Mesothelial cell of epicardium (in vitro differentiated cells): ENCODE measurements at regions not wholly inside any gene's neighbourhood (a gene's known extent, or its start where the extent isn't known, plus 50 kb on each side); places are given as distances from the start of the nearest gene placed in this dataset.
"Not testable (repeated sequence)": the region's sequence is repeated elsewhere in the genome, so short reads cannot be mapped to it uniquely, and the experiment has no call there.

ENCODE experiments used
- DNase-seq, 2 experiments: peaks; one replicate each; pipeline ENCODE4 v3.0.0; 2021; ENCODE audit warnings: low spot score in 2 of 2; ENCODE audit not compliant: unreplicated experiment in 2 of 2
- H3K27ac Mint-ChIP-seq: 2 replicates; pipeline ENCODE4 v1.8.0; 2021; ENCODE audit warnings: mixed read lengths
- H3K27me3 Mint-ChIP-seq: 2 replicates; pipeline ENCODE4 v1.8.0; 2021; ENCODE audit warnings: low read depth, mixed read lengths
- H3K36me3 Mint-ChIP-seq: 2 replicates; pipeline ENCODE4 v1.8.0; 2021; ENCODE audit warnings: mixed read lengths
- H3K4me1 Mint-ChIP-seq: 2 replicates; pipeline ENCODE4 v1.8.0; 2021; ENCODE audit warnings: mixed read lengths
- H3K4me3 Mint-ChIP-seq: 2 replicates; pipeline ENCODE4 v1.8.0; 2021; ENCODE audit warnings: mild to moderate bottlenecking, moderate library complexity, mixed read lengths
- H3K9me3 Mint-ChIP-seq: 2 replicates; pipeline ENCODE4 v1.8.0; 2021; ENCODE audit warnings: mixed read lengths
- CTCF ChIP-seq: fragments of 200-600 bp; sonication (generic); IDR thresholded peaks from one replicate; pipeline ENCODE4 v1.5.0; 2021; ENCODE audit warnings: antibody characterized with exemption; ENCODE audit not compliant: unreplicated experiment

DNA sequence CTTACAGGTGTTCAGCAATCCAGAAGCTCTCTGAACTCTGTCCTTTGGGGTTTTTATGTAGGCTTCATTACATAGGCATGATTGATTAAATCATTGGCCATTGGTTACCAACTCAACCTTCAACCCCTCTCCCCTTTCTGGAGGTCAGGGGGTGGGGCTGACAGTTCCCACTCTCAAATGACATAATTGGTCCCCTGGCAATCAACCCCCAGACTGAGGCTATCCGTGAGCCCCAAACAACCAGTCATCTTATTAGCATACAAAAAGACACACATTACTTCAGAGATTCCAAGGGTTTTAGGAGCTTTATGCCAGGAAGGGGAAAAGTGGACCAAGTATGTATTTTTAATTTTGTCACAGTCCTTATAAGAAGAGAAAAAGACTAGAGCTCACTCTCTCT is 92.1 kb downstream of the ZNF467 start:
- Mint-ChIP-seq H3K27me3 (peaks cover 48% of the 10 kb centered on the region), H3K4me3 (no peak overlapping the region), H3K27ac (no peak overlapping the region), H3K36me3 (no peaks in the 10 kb centered on the region), H3K4me1 (no peaks in the 10 kb centered on the region), H3K9me3 (peaks cover 10% of the 10 kb centered on the region)
- no peak for DNase-seq
- no peak for TF ChIP-seq CTCF

GRCh38 chr7:149680331-149681025 is 92.9 kb downstream of the ZNF467 start:
- Mint-ChIP-seq H3K36me3 (no peaks in the 10 kb centered on the region), H3K27ac (no peak overlapping the region)
- DNase-seq = no peak

GRCh38 chr7:149674728-149675385 is 98.5 kb downstream of the ZNF467 start:
- H3K27ac Mint-ChIP-seq, H3K4me3 Mint-ChIP-seq, DNase-seq, H3K4me1 Mint-ChIP-seq, H3K9me3 Mint-ChIP-seq, H3K36me3 Mint-ChIP-seq: not testable (repeated sequence)
- H3K27me3 Mint-ChIP-seq = peaks cover 58% of the 10 kb centered on the region

More at GRCh38 chr7:149680331-149681025, 92.9 kb downstream of the ZNF467 start:
- Mint-ChIP-seq H3K4me3 (no peak overlapping the region), H3K9me3 (peaks cover 10% of the 10 kb centered on the region), H3K4me1 (no peaks in the 10 kb centered on the region), H3K27me3 (peaks cover 46% of the 10 kb centered on the region)
- TF ChIP-seq CTCF = no peak

DNA sequence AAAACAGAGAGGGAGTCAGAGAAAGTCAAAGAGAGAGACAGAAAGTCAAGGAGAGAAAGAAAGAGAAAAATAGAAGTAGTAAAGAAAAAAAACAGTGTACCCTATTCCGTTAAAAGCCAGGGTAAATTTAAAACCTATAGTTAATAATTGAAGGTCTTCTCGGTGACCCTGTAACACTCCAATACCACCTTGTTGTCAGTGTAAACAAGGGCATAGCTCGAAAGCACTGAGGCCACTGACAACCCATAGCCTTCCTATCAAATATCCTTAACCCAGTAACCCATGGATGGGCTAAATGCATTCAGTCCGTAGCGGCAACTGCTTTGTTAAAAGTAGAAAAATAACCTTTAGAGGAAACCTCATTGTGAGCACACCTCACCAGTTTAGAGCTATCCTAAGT is 100.4 kb downstream of the ZNF467 start:
- peaks cover 58% of the 10 kb centered on the region for H3K27me3 Mint-ChIP-seq

DNA sequence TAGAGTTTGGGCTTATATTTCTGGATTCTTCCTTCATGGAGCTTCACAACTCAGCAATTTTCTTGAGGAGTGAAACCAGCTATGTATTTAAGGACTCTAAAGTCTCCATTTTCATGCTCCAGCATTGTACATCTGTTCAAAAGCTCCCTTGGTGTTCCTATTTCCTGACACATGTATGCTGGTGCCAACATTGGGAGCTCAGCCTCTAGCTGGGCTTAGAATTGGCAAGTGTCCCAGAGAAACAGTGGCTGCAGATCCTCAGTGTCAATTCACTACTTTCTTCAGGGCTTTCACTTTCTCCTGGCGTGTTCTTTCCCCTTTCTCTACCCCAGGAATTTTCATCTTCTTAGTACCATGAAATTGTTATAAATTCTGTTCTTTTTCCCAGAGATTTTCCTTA is 103.1 kb downstream of the ZNF467 start:
- TF ChIP-seq CTCF = no peak
- Mint-ChIP-seq H3K4me1 (peaks cover 10% of the 10 kb centered on the region), H3K27me3 (peaks cover 65% of the 10 kb centered on the region), H3K36me3 (no peaks in the 10 kb centered on the region), H3K4me3 (no peak overlapping the region), H3K27ac (no peak overlapping the region), H3K9me3 (no peaks in the 10 kb centered on the region)
- no peak for DNase-seq

More for the DNA sequence above, 100.4 kb downstream of the ZNF467 start:
- Mint-ChIP-seq H3K4me3 (no peak overlapping the region), H3K27ac (no peak overlapping the region), H3K9me3 (no peaks in the 10 kb centered on the region), H3K36me3 (no peaks in the 10 kb centered on the region), H3K4me1 (peaks cover 10% of the 10 kb centered on the region)
- no peak for DNase-seq
- TF ChIP-seq CTCF = no peak

- no peaks in the 10 kb centered on the region for H3K36me3 Mint-ChIP-seq
- DNase-seq = no peak
These were observed 104.1 kb downstream of the ZNF467 start for GRCh38 chr7:149669121-149669818.

More at GRCh38 chr7:149669121-149669818, 104.1 kb downstream of the ZNF467 start:
- H3K27me3 Mint-ChIP-seq = peaks cover 62% of the 10 kb centered on the region
- peaks cover 10% of the 10 kb centered on the region for H3K4me1 Mint-ChIP-seq
- H3K9me3 Mint-ChIP-seq = no peaks in the 10 kb centered on the region
- no peak overlapping the region for H3K27ac Mint-ChIP-seq
- no peak overlapping the region for H3K4me3 Mint-ChIP-seq
- no peak for TF ChIP-seq CTCF
